Left colon (tissue), 2 donors: ENCODE measurements at regions not wholly inside any gene's neighbourhood (a gene's known extent, or its start where the extent isn't known, plus 50 kb on each side); places are given as distances from the start of the nearest gene placed in this dataset.
"Not testable (repeated sequence)": the region's sequence is repeated elsewhere in the genome, so short reads cannot be mapped to it uniquely, and the experiment has no call there.

Experiments
- ATAC-seq: fragments of 200-7000 bp; cut with Tn5 transposase; one replicate; pipeline ENCODE4 v1.9.1; 2020; ENCODE audit warnings: mild to moderate bottlenecking, moderate library complexity
- DNase-seq, 2 donors: peaks; one replicate each; pipeline ENCODE4 v3.0.0-alpha.2; 2020
- intact Hi-C, 2 donors: fragments of 100-400 bp; cut with DNase I in 1 of 2; cut with micrococcal nuclease in 1 of 2; formaldehyde crosslinking; loops; one replicate each; pipeline versions ENCODE4 v1.11.2 to v1.14.0; 2022; cut with DNase I, micrococcal nuclease
- donor health status: DM: no; HTN: no; CAD: no.
- donor health status: DM: yes; HTN: yes; CAD: no.

DNA sequence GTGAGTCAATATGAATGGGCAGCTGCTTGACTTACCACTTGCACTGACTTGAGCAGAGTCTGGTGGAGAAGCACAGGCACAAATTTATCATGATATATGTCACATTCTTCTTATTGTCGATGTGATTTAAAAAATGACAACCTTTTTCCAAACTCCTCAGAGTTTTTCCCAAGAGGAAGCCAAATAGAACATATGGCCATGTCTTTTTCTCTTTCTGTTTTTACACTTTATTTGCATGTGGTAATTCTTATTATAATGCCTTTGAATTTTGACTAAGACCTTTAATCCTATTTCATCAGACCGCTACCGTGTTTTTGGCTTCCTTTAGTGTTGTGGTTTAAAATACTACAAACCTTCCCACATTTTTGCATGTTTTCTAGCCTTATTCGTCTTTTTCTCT, 666.2 kb downstream of the PDCD6IP start:
- ATAC-seq, result no peak
- no peak for DNase-seq
- intact Hi-C loops, result no loop called here

DNA sequence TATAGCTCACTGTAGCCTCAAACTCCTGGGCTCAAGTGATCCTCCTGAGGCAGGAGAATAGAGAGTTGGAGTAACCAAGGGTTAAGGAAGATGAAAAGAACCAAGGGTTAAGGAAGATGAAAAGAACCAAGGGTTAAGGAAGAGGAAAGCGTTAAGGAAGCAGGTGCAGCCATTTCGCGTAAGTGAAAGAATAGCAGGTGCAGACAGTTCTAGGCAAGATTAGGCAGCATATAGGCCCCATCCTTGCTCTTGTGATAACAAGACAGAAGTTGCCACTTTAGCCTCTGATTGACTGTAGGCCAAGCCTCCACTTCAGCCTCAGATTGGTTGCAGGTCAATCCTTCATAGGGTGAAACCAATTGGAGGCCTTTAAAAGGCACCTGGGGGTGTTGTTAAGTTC, 677.4 kb downstream of the PDCD6IP start:
- intact Hi-C loops, result no loop called here

DNA sequence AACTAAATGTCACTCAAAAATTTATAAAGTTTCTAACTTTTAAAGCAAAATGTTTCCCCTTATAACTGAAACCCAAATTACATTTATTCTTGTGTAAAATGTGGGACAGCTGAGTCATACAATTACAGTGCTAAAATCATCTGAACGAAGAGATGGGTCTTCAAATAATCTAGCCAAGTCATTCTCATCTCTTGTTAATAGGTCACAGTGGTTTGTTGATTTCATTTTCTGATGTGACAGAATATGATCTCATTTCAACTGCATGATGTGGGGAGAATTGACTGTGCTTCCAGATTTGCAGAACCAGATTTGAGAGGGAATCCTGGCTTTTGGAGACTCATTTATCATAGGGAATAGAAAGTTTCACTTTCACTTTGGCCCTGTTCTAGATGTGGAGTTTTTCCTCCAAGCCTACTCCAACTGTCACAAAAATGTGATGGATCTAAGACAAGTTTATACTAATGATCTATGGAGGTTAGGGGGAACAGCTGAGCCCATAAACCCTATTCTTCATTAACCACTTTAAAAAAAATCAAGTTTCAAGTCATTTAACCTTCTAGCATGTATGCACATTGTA, 685.0 kb downstream of the PDCD6IP start:
- ATAC-seq (no peak), DNase-seq (no peak)
- intact Hi-C loops, result no loop called here

More for the DNA sequence above, 677.4 kb downstream of the PDCD6IP start:
- ATAC-seq (no peak), DNase-seq (no peak)

DNA sequence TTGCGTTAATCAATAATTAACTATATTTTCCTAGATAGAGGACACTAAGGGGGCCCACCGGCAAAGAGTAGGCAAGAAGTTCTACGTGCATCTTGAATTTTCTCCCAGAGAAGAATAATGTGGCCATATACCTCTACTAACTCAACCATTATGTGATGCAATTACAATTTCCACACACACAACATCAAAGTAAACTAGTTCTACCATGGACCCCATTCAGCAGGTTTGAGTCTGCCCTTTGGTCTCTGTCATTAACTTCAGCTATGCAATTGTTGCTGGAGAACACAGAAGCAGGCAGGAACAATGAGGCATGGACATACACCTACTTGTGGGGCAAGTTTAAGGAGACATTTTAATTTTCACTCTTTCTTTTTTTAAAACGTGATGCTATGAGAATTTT, 705.9 kb downstream of the PDCD6IP start:
- ATAC-seq (no peak), DNase-seq (no peak)
- intact Hi-C loops, result no loop called here

DNA sequence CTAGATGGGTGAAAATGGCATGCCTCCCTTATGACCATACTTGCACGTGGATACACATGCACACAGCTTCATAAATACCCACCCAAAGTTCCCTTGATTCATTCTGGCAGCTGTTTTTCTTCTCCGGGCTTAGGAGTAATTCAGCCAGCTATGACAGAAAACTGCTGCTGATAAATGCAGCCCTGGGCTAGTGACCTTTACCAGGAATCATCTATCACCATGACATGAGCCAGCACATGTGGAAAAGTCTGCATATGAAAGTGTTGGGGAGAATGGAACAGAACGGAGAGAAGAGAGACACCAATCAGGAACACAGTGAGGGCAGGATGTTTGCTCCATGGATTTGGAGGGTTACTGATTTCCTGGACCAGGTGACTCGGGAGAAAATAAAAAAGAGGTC, 706.3 kb downstream of the PDCD6IP start:
- no peak for ATAC-seq
- intact Hi-C loops, result no loop called here
- DNase-seq, result no peak

DNA sequence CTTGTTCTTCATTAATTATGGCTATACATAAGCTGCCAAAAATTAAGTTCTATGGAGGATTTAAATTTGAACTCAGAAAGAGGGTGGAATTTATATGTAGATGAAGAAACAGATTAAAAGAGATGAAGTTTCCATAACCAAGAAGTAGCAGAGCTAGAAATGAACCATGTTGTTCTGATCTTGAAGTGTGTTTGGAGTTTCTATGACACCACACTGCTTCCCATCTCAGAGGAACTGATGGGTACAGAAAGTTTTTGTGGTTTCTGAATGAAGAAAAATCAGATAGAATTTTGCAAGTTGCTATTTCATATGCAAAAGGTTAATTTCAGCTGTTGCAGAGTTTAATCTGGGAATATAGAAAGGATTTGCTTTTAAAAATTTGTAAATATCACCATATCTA, 710.3 kb downstream of the PDCD6IP start:
- DNase-seq, result no peak
- no peak for ATAC-seq
- intact Hi-C loops, result no loop called here

DNA sequence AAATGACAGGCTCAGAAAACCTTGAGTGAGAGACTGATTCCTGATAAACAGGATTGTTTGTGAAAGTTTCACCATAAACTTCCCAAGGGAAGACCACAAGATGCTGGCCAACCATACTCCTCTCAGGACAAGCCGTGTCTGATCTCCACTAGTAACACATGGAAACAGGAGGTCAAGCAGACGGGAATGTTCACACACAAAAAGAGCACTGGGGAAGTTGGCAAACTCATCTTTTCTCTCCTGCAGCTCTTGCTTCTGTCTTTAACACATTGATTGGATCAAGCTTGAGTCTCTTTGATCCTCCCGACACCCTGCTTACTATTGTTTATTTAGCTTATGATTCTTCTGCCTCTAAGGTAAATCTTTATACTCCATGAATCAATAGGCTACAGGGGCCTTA, 713.5 kb downstream of the PDCD6IP start:
- no peak for ATAC-seq
- DNase-seq, result no peak
- intact Hi-C loops, result no loop called here

DNA sequence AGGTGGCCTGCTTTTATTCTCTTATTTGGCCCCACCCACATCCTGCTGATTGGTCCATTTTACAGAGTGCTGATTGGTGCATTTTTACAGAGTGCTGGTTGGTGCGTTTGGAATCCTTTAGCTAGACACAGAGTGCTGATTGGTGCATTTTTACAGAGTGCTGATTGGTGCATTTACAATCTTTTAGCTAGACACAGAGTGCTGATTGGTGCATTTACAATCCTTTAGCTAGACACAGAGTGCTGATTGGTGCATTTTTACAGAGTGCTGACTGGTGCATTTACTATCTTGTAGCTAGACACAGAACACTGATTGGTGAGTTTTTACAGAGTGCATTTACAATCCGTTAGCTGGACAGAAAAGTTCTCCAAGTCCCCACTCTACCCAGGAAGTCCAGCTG, 720.6 kb downstream of the PDCD6IP start:
- DNase-seq, ATAC-seq, intact Hi-C loops: not testable (repeated sequence)

DNA sequence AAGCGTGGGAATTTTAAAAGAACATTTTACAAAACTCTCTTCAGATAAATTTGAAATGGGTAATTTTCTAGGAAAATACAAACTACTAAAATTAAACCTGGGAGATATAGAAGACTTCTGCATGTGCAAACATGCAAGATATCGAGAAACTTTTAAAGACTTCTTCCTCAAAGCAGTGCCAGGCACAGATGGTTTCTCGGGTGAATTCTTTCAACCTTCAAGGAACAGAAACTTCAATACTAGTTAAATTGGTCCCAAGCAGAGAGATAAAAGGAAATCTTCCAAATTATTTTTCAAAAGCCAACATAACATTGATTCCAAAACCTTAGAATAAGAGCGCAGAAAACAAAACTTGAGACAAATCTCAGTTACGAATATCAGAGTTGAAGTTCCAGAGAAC, 732.7 kb downstream of the PDCD6IP start:
- intact Hi-C loops, result no loop called here
- DNase-seq (no peak), ATAC-seq (no peak)

DNA sequence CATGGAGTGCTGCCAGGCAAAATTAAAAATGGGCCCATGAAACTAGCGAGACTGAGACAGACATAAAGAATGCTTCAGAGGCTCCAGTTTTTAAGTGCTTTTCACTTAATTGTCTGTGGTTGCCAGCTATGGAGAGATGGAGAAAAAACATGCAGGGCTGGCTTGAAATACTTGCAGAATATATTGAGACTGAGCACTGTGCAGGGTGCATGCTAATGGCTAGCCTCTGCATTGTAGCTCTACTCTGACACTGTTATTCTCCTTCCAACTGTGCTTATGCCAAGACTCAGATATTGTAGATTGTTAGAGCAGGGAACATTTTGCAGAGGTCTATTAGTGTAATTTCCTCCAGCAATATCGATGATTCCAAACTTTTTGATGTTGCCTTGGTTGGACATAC, 735.0 kb downstream of the PDCD6IP start:
- intact Hi-C loops, result no loop called here
- DNase-seq (no peak), ATAC-seq (no peak)

DNA sequence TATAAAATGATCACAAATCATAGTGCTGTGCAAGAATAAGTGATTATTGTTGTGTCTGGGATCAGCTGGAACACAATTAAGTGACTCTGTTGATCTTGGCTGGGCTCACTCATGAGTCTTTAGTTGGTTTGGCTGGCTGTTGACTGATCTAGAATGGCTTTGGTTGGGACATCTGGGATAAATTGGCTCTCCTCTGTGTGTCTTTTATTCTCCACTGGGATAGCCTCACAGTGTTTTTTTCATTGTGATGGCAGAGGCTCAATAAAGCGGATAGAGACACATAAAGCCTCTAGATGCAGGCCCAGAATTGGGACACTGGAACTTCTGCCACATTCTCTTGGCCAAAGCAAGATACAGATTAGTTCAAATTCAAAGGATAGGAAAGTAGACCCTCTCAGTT, 735.6 kb downstream of the PDCD6IP start:
- DNase-seq, result no peak
- no peak for ATAC-seq
- intact Hi-C loops, result no loop called here

DNA sequence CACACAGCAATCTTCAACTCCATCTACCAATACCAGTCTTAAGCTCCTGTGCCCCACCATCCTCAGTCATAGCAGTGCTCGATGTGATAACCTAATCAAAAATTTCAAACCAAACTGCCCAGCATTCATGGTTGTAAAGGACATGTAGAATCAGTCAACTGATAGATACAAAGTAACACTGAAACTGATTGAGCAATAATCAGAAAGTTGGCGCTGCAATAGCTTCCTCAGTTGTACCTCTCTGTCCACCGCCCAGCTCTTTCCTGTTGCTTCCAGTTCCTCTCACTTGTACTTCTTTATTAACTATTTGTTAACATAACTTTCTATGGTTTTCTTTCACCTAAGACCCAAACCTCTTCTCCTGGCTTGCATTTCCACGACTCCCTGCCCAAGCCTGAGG, 745.7 kb downstream of the PDCD6IP start:
- no peak for ATAC-seq
- no peak for DNase-seq
- intact Hi-C loops, result no loop called here

DNA sequence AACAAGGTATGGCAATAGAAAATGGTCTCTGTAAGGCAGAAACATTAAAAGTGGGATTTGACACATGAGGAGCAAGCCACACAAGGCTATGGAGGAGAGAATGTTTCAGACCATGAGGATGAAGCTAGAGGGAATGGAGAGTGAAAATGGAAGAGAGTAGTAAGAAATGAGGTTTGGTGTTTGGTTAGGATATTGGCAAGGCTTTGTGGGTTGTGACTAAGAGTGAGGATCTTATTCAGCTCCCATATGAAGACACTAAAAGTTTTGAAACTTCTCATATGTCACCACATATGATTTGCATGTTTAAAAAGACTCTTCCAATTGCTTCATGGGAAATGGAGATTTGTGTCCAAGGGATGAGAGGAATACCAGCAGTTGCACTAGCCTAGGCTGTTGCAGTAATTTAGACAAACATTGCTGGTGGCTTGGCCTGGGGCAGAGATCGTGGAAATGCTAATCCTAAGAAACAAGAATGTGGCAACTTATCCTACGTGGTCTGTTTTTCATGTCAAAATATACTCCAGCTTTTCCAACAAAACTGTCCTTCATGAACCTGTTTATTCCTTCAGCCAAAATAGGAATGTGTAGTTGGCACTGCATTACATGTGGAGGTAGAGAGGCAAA, 749.0 kb downstream of the PDCD6IP start:
- ATAC-seq, result no peak
- intact Hi-C loops, result no loop called here
- no peak for DNase-seq

DNA sequence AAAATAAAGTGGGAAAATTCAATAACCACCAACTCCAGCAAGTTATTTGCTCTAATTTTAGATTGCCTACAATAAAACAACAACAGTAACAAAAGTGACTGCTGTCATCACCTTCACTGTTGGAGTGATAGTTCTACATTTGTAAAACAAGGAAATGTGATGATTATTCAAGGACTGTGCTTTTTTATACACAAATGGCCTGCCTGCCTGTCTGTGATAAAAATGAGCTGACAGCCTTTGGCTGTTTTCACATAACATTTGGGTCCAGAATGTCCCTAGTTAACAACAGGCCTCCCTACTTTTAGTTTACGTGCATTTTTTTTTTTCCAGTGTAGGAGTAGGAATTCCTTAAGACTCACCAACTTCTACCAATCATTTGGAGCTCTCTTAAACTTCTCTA, 768.8 kb downstream of the PDCD6IP start:
- intact Hi-C loops, result no loop called here
- ATAC-seq, result no peak

DNA sequence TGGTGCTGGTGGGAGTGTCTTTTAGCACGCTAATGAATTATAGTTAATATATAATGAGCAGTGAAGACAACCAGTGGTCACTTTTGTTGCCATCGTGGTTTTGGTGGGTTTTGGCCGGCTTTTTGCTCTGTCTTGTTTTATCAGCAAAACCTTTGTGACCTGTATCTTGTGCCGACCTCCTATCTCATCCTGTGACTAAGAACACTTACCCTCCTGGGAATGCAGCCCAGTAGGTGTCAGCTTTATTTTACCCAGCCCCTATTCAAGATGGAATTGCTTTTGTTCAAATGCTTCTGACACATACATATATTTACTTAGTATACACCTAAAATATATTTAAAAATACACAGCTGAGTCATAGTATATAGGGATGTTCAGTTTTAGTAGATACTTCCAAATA, 770.3 kb downstream of the PDCD6IP start:
- ATAC-seq (no peak), DNase-seq (no peak)
- intact Hi-C loops, result no loop called here

More for the DNA sequence above, 768.8 kb downstream of the PDCD6IP start:
- no peak for DNase-seq

DNA sequence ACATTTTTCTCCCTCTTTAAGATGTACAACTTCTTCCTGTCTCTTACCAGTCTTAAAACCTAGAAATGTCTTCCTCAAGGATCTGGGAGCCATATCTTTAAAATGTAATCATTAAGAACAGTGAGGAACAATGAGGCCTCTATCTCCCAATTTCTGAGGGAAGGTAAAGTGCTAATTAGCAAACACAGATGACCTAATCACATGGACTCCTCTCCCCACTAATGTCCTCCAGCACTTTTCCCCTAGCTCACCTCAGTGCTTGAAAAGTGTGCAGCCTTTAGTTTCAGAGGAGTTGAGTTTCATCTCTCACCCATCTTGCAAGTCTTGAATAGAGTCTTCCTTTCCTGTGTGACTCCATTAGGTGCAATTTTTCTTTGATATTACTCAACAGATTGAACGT, 771.0 kb downstream of the PDCD6IP start:
- no peak for ATAC-seq
- intact Hi-C loops, result no loop called here
- DNase-seq, result no peak

DNA sequence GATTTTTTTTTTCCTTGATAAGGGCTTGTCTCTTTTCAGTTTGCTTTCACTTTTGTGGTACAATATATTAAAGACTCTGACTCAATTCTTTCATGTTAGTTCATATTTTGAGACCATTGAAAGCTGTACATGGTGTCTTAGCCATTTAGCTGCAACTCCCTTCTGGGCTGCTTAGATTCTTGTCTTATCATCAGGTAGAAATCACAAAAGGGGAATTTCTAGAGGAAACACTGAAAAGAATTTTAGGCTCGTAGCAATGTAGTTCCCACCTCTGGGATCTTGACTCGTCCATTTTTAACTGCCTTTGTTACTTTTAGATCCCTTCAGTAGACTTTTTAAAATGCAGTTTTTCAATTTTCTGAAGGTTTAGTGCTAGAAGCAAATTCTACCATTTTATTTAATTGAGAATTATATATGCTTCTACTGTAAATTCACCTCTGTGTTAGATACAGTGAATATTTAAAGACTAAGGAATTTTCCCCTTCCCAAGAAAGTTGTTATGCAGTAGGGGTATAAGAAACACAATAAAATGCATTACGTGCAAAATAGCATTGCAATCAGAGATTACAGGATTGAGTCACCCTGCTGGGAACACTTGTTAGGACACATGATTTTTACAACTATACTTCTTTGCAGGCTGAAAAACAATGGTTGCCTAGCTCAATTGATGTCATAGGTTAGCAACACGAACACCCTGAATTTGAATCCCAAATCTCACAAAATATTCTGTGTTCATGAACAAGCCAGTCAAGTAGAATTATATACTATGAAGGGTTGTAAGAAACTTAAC, 772.7 kb downstream of the PDCD6IP start:
- no peak for ATAC-seq
- no peak for DNase-seq
- intact Hi-C loops, result no loop called here

DNA sequence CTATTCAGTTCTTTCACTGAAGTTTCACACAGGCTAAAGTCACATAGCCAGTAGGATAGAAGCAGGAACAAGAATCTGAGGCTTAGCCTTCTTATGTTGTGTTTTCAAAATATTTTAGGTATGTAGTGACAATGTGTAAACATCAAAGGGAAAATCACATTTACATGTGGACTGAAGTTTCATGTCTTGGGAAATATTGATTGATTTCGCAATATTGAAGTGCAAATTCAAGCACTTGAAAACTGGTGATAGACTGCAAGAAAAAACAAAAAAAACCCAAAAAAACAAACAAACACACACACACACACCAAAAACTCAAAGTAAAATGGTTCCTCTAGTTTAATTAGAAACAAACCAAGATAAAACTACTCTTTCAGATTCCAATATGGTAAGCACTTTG, 773.3 kb downstream of the PDCD6IP start:
- intact Hi-C loops, result no loop called here

DNA sequence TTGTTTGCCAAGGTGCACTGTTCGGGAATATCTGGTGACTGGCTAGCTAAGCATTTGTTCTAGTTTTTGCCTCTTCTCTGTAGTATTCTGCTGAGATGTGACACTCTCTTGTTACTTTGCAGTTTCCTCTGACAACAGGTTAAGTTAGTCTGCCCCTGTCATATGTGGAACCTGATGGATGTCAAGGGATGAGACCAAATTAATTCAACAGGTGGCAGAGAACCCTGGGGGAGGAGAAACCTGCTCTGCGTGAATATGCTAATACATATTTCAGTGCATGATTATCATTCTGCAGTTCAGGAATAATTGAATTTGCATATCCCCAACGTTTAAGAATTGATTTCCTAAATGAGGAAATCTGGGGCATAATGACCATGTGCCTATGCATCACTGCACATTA, 777.3 kb downstream of the PDCD6IP start:
- DNase-seq (no peak), ATAC-seq (no peak)
- intact Hi-C loops, result no loop called here

More for the DNA sequence above, 773.3 kb downstream of the PDCD6IP start:
- ATAC-seq, result no peak
- no peak for DNase-seq

DNA sequence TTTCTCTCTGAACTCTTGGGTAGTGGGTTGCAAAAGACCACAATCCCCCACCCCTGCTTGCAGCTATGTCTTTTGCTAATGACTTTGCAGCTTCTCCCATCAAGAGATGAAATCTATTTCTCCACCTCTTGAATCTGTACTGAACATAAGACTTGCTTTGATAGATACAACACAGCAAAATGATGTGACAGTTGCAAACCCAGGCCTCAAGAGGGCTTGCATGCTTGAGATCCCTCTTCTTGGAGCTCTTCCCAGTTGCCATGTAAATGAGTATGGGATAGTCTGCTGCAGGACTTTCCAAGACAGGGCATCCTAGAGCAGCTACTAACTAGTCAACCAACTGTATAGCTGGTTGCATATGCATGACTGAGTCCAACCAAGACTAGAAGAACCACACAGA, 783.6 kb downstream of the PDCD6IP start:
- ATAC-seq (no peak), DNase-seq (no peak)

DNA sequence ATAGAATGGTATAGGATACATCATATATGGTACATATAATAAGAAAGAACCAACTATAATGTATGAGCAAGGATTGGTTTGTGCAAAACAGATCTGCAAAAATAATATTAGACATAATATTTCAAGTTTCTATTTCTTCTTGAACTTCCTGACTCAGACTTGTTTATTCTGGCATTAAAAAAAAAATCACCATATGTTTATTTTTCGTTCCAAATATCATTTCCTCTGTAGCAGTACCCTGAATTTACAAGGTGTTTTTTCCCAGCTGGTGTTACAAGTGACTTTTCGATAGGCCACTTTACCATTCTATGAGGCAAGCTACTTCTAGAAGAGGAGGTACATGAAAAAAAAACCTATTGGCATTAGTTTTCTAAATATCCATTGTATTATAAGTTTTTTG, 785.0 kb downstream of the PDCD6IP start:
- DNase-seq (no peak), ATAC-seq (no peak)
- intact Hi-C loops, result no loop called here

More for the DNA sequence above, 783.6 kb downstream of the PDCD6IP start:
- intact Hi-C loops, result no loop called here
